H9 (cell line): ENCODE measurements at regions not wholly inside any gene's neighbourhood (a gene's known extent, or its start where the extent isn't known, plus 50 kb on each side); places are given as distances from the start of the nearest gene placed in this dataset.
"Not testable (repeated sequence)": the region's sequence is repeated elsewhere in the genome, so short reads cannot be mapped to it uniquely, and the experiment has no call there.

Experiments used
- DNase-seq: peaks from one replicate; pipeline ENCODE4 v3.0.0-alpha.2; 2017
- H2AFZ ChIP-seq: one replicate; pipeline ENCODE4 v1.6.1; 2013; ENCODE audit warnings: mild to moderate bottlenecking, low read length, control low read depth, moderate library complexity
- H2AK5ac ChIP-seq: 2 replicates; pipeline ENCODE4 v1.6.1; 2013; ENCODE audit warnings: low read length, control low read depth, mixed read lengths; ENCODE audit not compliant: insufficient read length
- H2BK120ac ChIP-seq: one replicate; pipeline ENCODE4 v1.6.1; 2013; ENCODE audit warnings: low read depth, mild to moderate bottlenecking, low read length, control low read depth, inconsistent platforms; ENCODE audit not compliant: poor library complexity, severe bottlenecking
- H2BK12ac ChIP-seq: 2 replicates; pipeline ENCODE4 v1.6.1; 2013; ENCODE audit warnings: low read length, control low read depth, mixed read lengths, low read depth; ENCODE audit not compliant: insufficient read length
- H2BK15ac ChIP-seq: 2 replicates; pipeline ENCODE4 v1.6.1; 2013; ENCODE audit warnings: low read depth, low read length, control low read depth
- H2BK20ac ChIP-seq: one replicate; pipeline ENCODE4 v1.6.1; 2013; ENCODE audit warnings: low read depth, mild to moderate bottlenecking, low read length, control low read depth, inconsistent platforms; ENCODE audit not compliant: poor library complexity, severe bottlenecking
- H2BK5ac ChIP-seq: 2 replicates; pipeline ENCODE4 v1.6.1; 2013; ENCODE audit warnings: low read length, control low read depth, mixed read lengths; ENCODE audit not compliant: insufficient read length
- H3K14ac ChIP-seq: 2 replicates; pipeline ENCODE4 v1.6.1; 2013; ENCODE audit warnings: low read length, control low read depth; ENCODE audit not compliant: insufficient read depth
- H3K18ac ChIP-seq: 2 replicates; pipeline ENCODE4 v1.6.1; 2013; ENCODE audit warnings: low read depth, mild to moderate bottlenecking, mixed read lengths, low read length, control low read depth; ENCODE audit not compliant: insufficient read length
- H3K23ac ChIP-seq: 2 replicates; pipeline ENCODE4 v1.6.1; 2013; ENCODE audit warnings: low read length, control low read depth, mixed read lengths, low read depth; ENCODE audit not compliant: insufficient read length
- H3K23me2 ChIP-seq: 2 replicates; pipeline ENCODE4 v1.6.1; 2013; ENCODE audit warnings: low read depth, mild to moderate bottlenecking, mixed read lengths, low read length, control low read depth; ENCODE audit not compliant: insufficient read length, poor library complexity, severe bottlenecking
- H3K27ac ChIP-seq: 2 replicates; pipeline ENCODE4 v1.5.1; 2013; ENCODE audit warnings: low read length, control low read depth, mixed read lengths, low read depth; ENCODE audit not compliant: insufficient read length
- H3K27me3 ChIP-seq: 2 replicates; pipeline ENCODE4 v1.6.1; 2013; ENCODE audit warnings: low read length, control low read depth, inconsistent platforms; ENCODE audit not compliant: insufficient read depth
- H3K4ac ChIP-seq: 2 replicates; pipeline ENCODE4 v1.6.1; 2013; ENCODE audit warnings: low read depth, mild to moderate bottlenecking, control low read depth, inconsistent platforms, low read length, moderate library complexity
- H3K4me1 ChIP-seq: 2 replicates; pipeline ENCODE4 v1.6.1; 2013; ENCODE audit warnings: low read length, control low read depth, inconsistent platforms; ENCODE audit not compliant: insufficient read depth
- H3K4me2 ChIP-seq: 2 replicates; pipeline ENCODE4 v1.6.1; 2013; ENCODE audit warnings: low read length, control low read depth, mixed read lengths; ENCODE audit not compliant: insufficient read length, insufficient read depth
- H3K56ac ChIP-seq: 2 replicates; pipeline ENCODE4 v1.6.1; 2013; ENCODE audit warnings: low read depth, mild to moderate bottlenecking, mixed read lengths, low read length, control low read depth; ENCODE audit not compliant: insufficient read length
- H3K79me1 ChIP-seq: 2 replicates; pipeline ENCODE4 v1.6.1; 2013; ENCODE audit warnings: low read depth, mild to moderate bottlenecking, moderate library complexity, low read length, control low read depth, inconsistent platforms; ENCODE audit not compliant: insufficient read depth, poor library complexity, severe bottlenecking
- H3K79me2 ChIP-seq: 2 replicates; pipeline ENCODE4 v1.6.1; 2013; ENCODE audit warnings: low read length, control low read depth, inconsistent platforms; ENCODE audit not compliant: insufficient read depth
- H3K9ac ChIP-seq: 2 replicates; pipeline ENCODE4 v1.6.1; 2013; ENCODE audit warnings: low read length, control low read depth, mixed read lengths; ENCODE audit not compliant: insufficient read length; ENCODE audit errors: extremely low read depth
- H3K9me3 ChIP-seq: one replicate; pipeline ENCODE4 v1.6.1; 2013; ENCODE audit warnings: low read depth, low read length, inconsistent platforms; ENCODE audit not compliant: control insufficient read depth
- H3T11ph ChIP-seq: one replicate; pipeline ENCODE4 v1.6.1; 2013; ENCODE audit warnings: mild to moderate bottlenecking, low read length, control low read depth, inconsistent platforms
- H4K20me1 ChIP-seq: one replicate; pipeline ENCODE4 v1.6.1; 2013; ENCODE audit not compliant: control insufficient read depth, insufficient read length, insufficient read depth
- H4K5ac ChIP-seq: 2 replicates; pipeline ENCODE4 v1.6.1; 2013; ENCODE audit warnings: low read depth, mild to moderate bottlenecking, mixed read lengths, low read length, control low read depth; ENCODE audit not compliant: insufficient read length
- H4K8ac ChIP-seq: replicated peaks from 2 replicates; pipeline ENCODE4 v1.6.1; 2013; ENCODE audit warnings: low read length, control low read depth, mixed read lengths, low read depth; ENCODE audit not compliant: insufficient read length
- H4K91ac ChIP-seq: 2 replicates; pipeline ENCODE4 v1.6.1; 2013; ENCODE audit warnings: low read depth, mild to moderate bottlenecking, moderate library complexity, mixed read lengths, low read length, control low read depth; ENCODE audit not compliant: insufficient read length
- H3K27ac Mint-ChIP-seq, 3 experiments: 2 replicates in 2 of 3; 3 replicates in 1 of 3; pipeline ENCODE4 v1.8.0; 2020 to 2021; ENCODE audit warnings: mixed read lengths in 3 of 3, mild to moderate bottlenecking in 1 of 3, moderate library complexity in 1 of 3
- H3K27me3 Mint-ChIP-seq: 2 replicates; pipeline ENCODE4 v1.8.0; 2021; ENCODE audit warnings: low read depth, mild to moderate bottlenecking, moderate library complexity, mixed read lengths
- H3K36me3 Mint-ChIP-seq, 3 experiments: 2 replicates in 2 of 3; 3 replicates in 1 of 3; pipeline ENCODE4 v1.8.0; 2020 to 2021; ENCODE audit warnings: low read depth in 3 of 3, mixed read lengths in 3 of 3; ENCODE audit not compliant: insufficient read depth in 1 of 3
- H3K4me1 Mint-ChIP-seq, 2 experiments: 2 replicates each; pipeline ENCODE4 v1.8.0; 2020; ENCODE audit warnings: mixed read lengths in 2 of 2
- H3K4me3 Mint-ChIP-seq, 2 experiments: 2 replicates in 1 of 2; 3 replicates in 1 of 2; pipeline ENCODE4 v1.8.0; 2020 to 2021; ENCODE audit warnings: mild to moderate bottlenecking in 2 of 2, mixed read lengths in 2 of 2, moderate library complexity in 1 of 2
- H3K9me3 Mint-ChIP-seq, 2 experiments: 2 replicates in 1 of 2; 3 replicates in 1 of 2; pipeline ENCODE4 v1.8.0; 2020; ENCODE audit warnings: mild to moderate bottlenecking in 2 of 2, mixed read lengths in 2 of 2, moderate library complexity in 1 of 2
- WGBS: extraction: QIAGEN DNeasy Blood & Tissue Kit; methylation state at CpG from one replicate; pipeline ENCODE4 v1.1.7; 2013; ENCODE audit warnings: missing lambda C conversion rate, low lambda C conversion rate, mixed read lengths; ENCODE audit not compliant: insufficient read length; ENCODE audit errors: extremely low coverage; 5-methylcytosine and 5-hydroxymethylcytosine counted together
- TF ChIP-seq, protein P1 (sequence below): fragments of 200-600 bp; sonication (generic); conservative IDR thresholded peaks from 3 replicates; pipeline ENCODE4 v1.8.0; 2021; ENCODE audit warnings: antibody characterized with exemption, mild to moderate bottlenecking

DNA sequence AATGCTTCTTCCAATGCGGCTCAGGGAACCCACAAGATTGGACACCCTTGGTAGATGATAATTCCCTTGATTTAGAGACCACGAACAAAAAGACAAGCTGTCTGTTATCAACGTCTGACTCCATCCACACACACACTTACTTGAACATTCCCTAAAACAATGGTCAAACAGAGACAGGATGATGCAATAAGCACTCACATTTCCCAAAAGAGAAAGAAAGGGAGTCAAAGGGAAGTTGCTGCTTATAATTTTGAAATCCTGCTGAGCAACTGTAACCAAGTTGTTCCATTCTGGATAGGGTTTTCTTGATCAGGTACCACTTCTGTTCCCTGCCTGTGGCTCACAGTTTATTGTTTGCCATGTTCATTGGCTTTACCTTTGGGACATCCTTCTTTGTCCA, 571.3 kb upstream of the CNTNAP5 start:
- no peak overlapping the region for H3K14ac ChIP-seq
- H2BK120ac ChIP-seq, result no peak overlapping the region
- no peaks in the 10 kb centered on the region for H3K23me2 ChIP-seq
- Mint-ChIP-seq H3K27ac (no peak overlapping the region), H3K27me3 (no peaks in the 10 kb centered on the region), H3K4me3 (no peak overlapping the region), H3K4me1 (no peaks in the 10 kb centered on the region), H3K36me3 (no peaks in the 10 kb centered on the region), H3K9me3 (0 out of 5 replicates have a peak, but pooled peaks cover 0 to 4% of the 10 kb centered on the region in 2 experiments)
- H3K79me1 ChIP-seq, result no peaks in the 10 kb centered on the region
- no peaks in the 10 kb centered on the region for H3K27me3 ChIP-seq
- no peak overlapping the region for H2BK15ac ChIP-seq
- no peaks in the 10 kb centered on the region for H4K20me1 ChIP-seq
- no peaks in the 10 kb centered on the region for H3K9me3 ChIP-seq
- H3K23ac ChIP-seq, result no peak overlapping the region
- H3K56ac ChIP-seq, result no peak overlapping the region
- no peak overlapping the region for H3K27ac ChIP-seq
- H3K79me2 ChIP-seq, result no peaks in the 10 kb centered on the region
- H3K4me2 ChIP-seq, result no peak overlapping the region
- no peak overlapping the region for H3T11ph ChIP-seq
- H2AK5ac ChIP-seq, result no peak overlapping the region
- H2AFZ ChIP-seq, result no peak overlapping the region
- H3K18ac ChIP-seq, result no peak overlapping the region
- no peak overlapping the region for H4K8ac ChIP-seq
- H3K4ac ChIP-seq, result no peak overlapping the region
- no peak overlapping the region for H2BK5ac ChIP-seq
- TF ChIP-seq, protein P1, sequence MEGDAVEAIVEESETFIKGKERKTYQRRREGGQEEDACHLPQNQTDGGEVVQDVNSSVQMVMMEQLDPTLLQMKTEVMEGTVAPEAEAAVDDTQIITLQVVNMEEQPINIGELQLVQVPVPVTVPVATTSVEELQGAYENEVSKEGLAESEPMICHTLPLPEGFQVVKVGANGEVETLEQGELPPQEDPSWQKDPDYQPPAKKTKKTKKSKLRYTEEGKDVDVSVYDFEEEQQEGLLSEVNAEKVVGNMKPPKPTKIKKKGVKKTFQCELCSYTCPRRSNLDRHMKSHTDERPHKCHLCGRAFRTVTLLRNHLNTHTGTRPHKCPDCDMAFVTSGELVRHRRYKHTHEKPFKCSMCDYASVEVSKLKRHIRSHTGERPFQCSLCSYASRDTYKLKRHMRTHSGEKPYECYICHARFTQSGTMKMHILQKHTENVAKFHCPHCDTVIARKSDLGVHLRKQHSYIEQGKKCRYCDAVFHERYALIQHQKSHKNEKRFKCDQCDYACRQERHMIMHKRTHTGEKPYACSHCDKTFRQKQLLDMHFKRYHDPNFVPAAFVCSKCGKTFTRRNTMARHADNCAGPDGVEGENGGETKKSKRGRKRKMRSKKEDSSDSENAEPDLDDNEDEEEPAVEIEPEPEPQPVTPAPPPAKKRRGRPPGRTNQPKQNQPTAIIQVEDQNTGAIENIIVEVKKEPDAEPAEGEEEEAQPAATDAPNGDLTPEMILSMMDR, result no peak
- no CpG with 5 or more reads among the region's 3 CpGs for WGBS
- no peak overlapping the region for H4K5ac ChIP-seq
- no peak overlapping the region for H4K91ac ChIP-seq
- no peaks in the 10 kb centered on the region for H3K4me1 ChIP-seq
- H2BK20ac ChIP-seq, result no peak overlapping the region
- no peak for DNase-seq
- H3K9ac ChIP-seq, result no peak overlapping the region
- H2BK12ac ChIP-seq, result no peak overlapping the region

DNA sequence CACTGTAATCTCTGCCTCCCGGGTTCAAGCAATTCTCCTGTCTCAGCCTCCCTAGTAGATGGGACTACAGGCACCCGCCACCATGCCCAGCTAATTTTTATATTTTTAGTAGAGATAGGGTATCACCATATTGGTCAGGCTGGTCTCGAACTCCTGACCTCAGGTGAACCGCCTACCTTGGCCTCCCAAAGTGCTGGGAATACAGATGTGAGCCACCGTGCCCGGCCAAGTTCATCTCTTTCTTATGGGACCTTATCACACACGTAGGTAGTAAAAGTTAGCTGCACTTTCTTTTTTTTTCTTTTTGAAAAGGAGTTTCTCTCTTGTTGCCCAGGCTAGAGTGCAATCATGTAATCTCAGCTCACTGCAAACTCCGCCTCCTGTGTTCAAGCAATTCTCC, 569.9 kb upstream of the CNTNAP5 start:
- H2BK120ac ChIP-seq, H2AK5ac ChIP-seq, H3K79me2 ChIP-seq, H3K23me2 ChIP-seq, H4K20me1 ChIP-seq, H3K27me3 ChIP-seq, H3K9me3 ChIP-seq, H3K36me3 Mint-ChIP-seq, H2BK5ac ChIP-seq, H3K4me2 ChIP-seq, H4K5ac ChIP-seq, H4K8ac ChIP-seq, H3K9me3 Mint-ChIP-seq, H3T11ph ChIP-seq, DNase-seq, H2BK12ac ChIP-seq, H3K4me1 ChIP-seq, H3K4me3 Mint-ChIP-seq, H3K27ac ChIP-seq, H3K9ac ChIP-seq, H3K27ac Mint-ChIP-seq, H3K14ac ChIP-seq, H3K4ac ChIP-seq, H3K27me3 Mint-ChIP-seq, H2BK20ac ChIP-seq, H3K56ac ChIP-seq, H4K91ac ChIP-seq, H3K23ac ChIP-seq, H3K4me1 Mint-ChIP-seq, H3K18ac ChIP-seq, H2AFZ ChIP-seq, H2BK15ac ChIP-seq, H3K79me1 ChIP-seq: not testable (repeated sequence)
- WGBS, result no CpG with 5 or more reads among the region's 8 CpGs
